Fibroblast of skin of abdomen (primary cell): ENCODE measurements at regions not wholly inside any gene's neighbourhood (a gene's known extent, or its start where the extent isn't known, plus 50 kb on each side); places are given as distances from the start of the nearest gene placed in this dataset.
"Not testable (repeated sequence)": the region's sequence is repeated elsewhere in the genome, so short reads cannot be mapped to it uniquely, and the experiment has no call there.

Experiments used
- DNase-seq: peaks from one replicate; pipeline ENCODE4 v3.0.0-alpha.2; 2013

- DNase-seq = not testable (repeated sequence)
These were observed 51.5 kb upstream of the CDC42EP3 start for GRCh38 chr2:37722971-37723370.

DNA sequence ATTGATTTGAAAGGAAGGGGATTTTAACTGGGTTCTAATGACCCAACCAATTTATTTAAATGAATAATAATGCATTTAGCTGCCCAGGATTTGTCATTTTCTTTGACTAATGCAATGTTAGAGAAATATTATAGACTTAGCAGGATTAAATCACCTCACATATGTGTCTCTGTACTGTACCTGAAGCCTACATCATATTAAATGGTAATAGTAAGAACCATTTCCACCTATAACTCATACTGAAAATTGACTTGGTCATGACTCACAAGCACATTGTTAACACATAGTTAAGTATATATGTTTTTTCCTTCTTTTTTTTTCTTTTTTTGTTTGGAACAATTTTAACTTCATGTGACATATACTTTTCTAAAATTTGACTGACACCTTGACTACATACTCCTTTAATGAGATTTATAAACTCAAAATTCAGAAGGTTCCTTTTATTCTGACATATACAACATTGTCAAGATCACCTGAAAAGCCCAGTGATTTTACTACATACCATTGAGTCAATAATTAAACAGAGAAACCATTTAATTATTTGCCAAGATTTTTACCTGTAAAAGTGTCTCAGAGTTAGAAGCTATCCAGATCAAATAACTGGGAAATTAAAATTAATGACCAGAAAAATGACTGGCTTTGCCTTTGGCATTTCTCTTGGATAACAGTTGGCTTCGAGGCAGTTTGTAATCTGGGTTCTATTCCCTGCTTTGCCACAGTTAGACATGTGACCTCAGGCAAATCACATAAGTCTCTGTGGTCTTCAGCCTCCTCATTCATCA lies 58.8 kb upstream of the CDC42EP3 start:
- DNase-seq = no peak

DNA sequence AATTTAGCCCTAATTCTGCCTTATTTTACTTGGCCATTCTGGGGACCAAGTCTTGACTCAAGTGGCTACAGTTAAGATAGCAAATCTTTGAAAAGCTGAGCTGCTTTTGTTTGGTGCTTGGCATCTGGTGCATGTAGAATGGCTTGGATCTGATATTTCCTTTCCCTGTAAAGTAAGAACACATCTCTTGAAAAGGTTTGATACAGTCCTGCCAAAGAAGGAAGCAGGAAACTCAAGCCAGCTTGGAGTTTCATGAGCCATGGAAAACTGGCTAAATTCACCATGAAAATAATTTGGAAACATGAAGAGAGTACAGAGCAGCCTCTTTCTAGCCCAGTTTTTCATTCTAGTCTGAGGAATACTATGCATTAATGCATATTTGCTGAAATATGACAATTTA lies 61.0 kb upstream of the CDC42EP3 start:
- DNase-seq = not testable (repeated sequence)

DNA sequence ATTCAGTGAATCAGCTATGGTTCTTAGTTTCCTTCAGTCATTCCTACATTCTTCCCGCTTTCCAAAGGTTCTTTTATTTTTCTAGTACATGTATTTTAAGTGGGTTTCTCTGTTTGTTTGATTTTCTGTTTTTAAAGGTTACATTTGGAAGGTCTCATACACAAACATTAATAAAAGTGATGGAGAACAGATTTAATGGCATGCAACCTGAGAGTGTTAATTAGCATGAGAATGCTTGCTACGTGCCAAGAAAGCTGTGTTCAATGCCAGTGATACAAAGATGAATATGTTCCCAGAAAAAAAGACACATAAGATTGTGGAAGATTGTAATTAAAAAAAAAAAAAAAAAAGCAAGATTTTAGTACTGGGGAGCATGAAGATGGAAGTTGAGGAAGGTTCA lies 61.8 kb upstream of the CDC42EP3 start:
- DNase-seq = no peak

DNA sequence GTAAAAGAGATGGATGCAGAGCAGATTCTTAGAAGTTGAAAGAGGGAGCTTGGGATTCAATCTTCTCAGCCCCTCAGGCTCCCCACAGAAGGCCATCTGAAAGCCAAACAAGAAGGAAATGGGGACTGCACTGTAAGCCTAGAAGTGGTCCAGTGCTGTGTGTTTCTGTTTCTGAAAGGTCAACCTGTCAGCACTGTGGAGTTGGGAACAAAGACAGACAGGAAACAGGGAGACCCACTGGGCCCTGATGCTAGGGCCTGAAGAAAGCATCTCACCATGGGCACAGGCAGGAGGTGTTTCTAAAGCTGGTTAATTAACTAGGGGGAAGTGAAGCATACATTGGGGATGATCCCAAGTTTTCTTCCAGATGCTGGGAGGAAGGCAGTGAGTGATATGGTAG lies 62.5 kb upstream of the CDC42EP3 start:
- DNase-seq = not testable (repeated sequence)

- DNase-seq = peak; percentile 88
These were observed 63.6 kb upstream of the CDC42EP3 start for GRCh38 chr2:37734891-37735523.

GRCh38 chr2:37735524-37735910 lies 64.1 kb upstream of the CDC42EP3 start:
- peak; percentile 56 for DNase-seq

DNA sequence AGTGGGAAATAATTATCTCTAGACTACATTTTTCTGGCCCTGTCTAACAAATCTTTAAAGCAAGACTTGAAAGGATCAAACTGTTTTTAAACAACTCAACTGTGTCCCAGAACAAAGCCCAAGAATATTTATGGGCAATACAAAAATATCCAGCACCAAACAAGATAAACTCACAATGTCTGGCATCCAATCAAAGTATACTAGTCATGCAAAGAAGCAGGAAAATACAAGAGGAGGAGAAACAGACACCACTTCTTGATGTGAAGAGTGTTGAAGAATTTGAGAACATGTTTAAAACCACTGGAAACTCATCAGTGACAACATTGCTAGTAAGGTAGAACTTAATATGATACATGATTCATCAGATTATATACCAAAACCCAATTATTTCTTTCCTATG lies 66.1 kb upstream of the CDC42EP3 start:
- peak; percentile 59 for DNase-seq

GRCh38 chr2:37738266-37738885 lies 66.9 kb upstream of the CDC42EP3 start:
- DNase-seq = no peak

DNA sequence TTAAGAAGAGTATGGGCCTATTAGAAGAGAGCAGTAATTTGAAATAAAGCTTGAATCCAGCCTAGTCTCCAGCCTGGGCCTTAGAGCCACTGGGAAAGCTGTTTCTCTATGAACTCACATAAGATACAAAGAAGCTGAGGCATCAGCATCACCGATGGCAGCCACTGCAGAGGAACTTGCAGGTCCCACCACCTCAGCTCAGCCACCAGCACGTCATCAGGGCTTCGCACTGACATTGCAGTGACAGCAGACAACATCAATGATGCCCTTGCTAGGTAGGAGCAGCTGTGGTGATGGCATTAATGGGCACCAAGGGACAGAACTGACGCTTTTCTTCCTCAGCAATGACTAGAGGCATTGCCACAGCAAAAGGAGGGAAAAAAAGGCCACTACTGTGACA lies 67.7 kb upstream of the CDC42EP3 start:
- DNase-seq = no peak

DNA sequence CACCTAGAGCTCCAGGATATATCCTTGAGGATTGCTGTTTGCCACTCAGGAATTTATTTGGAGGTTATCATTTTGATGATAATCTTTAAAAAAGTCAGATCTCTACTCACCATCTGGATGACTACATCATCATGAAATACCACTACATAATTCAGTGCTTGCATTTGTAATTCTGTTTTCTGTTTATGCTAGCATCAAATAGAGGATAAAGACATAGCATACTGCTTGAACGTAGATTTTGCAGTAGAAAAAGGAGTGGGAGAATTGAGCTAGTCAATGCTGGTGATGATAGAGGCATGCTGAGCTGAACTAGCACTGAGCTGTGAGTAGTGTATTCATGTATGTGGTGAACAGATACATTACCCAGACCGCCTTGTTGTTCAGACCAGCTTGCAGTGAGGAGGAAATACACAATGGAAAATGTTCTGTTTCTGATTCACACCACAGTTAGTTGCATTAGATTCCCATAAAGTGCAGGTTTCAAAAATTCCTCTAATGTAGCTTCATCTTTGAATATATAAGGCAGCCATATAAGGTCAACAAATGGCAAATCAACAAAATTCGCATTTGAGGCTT lies 68.8 kb upstream of the CDC42EP3 start:
- peak; percentile 82 for DNase-seq

GRCh38 chr2:37742286-37742685 lies 70.8 kb upstream of the CDC42EP3 start:
- peak; percentile 75 for DNase-seq

- DNase-seq = no peak
These were observed 72.6 kb upstream of the CDC42EP3 start for GRCh38 chr2:37744010-37744409.

DNA sequence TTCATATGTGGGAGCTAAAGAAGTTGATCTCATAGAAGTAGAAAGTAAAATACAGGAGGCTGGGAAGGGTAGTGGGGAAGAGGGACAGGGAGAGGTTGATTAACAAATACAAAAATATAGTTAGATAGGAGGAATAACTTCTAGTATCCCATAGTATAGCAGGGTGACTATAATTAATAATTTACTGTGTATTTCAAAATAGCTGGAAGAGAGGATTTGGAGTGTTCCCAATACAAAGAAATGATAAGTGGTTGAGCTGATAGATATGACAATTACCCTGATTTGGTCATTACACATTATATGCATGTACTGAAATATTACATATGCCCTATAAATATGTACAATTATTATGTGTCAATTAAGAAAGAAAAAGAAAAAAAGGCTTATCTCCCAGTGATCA lies 73.5 kb upstream of the CDC42EP3 start:
- DNase-seq = not testable (repeated sequence)

- DNase-seq = not testable (repeated sequence)
These were observed 74.6 kb upstream of the CDC42EP3 start for GRCh38 chr2:37746011-37746410.

DNA sequence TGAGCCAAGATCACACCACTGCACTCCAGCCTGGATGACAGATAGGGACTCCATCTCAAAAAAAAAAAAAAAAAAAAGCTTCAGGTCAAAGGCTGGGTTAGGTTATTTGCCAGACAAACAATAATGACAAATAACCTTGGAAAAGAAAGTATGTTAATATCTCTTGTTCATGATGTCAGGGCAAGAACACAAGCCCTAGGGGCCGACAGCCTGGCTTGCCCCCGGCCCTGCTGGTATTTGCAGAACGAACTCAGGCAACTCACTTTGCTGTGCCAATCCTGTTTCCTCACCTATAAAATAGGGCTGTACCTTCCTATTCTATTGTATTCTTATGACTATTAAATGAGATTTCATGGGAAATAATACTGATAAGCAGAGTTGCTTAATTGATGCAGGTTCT lies 75.4 kb upstream of the CDC42EP3 start:
- DNase-seq = no peak

GRCh38 chr2:37748541-37748940 lies 77.1 kb upstream of the CDC42EP3 start:
- DNase-seq = no peak

DNA sequence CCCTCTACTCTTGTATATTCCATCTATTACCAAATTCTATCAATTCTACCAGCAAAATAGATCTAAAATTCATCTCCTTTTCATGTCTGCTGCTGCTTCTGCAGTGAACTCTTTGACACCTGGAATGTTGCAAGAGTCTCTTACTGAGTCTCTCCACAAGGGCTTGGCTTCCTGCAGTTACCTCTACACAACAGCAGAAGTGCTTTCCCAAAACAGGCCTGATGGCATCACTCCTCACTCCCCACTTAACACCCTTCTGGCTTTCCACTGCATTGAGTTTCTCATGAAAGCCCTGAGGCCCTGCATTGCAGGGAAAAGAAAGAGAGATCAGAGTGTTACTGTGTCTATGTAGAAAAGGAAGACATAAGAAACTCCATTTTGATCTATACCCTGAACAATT lies 78.8 kb upstream of the CDC42EP3 start:
- DNase-seq = not testable (repeated sequence)

DNA sequence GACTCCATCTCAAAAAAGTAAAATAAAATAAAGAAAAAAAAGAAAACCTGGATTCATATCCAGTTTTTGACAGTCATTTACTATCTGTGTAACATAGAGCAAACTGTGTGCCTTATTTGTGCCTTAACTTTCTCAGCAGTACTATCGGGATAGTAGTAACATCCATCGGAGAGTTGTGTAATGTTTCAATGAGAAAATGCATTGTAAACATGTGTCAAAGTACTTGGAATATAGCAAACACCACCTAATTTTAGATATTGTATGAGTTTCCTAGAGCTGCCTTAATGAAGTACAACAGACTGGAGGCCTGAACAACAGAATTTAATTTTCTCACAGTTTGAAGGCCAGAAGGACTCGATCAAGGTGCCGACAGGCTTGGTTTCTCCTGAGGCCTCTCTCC lies 81.3 kb upstream of the CDC42EP3 start:
- DNase-seq = no peak

DNA sequence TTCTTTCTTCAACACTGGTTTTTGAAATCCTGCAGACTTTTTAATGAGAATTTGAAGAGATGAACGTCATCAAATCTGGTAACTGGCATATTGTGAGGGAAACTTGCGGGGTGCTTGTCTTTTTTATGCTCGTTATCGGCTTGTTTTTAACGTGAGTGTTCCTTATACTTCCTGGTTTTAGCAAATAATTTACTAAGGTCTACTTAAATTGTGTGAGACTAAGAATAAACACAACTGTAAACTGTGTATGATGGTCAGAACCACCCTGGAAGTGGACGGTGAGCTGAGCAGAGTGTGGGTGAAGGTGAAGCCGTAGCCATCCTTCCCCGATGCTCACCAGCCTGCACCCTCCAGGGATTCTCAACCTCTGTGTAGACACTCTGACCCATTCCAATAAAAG lies 82.3 kb upstream of the CDC42EP3 start:
- DNase-seq = no peak

- not testable (repeated sequence) for DNase-seq
These were observed 84.6 kb upstream of the CDC42EP3 start for GRCh38 chr2:37755961-37756559.

DNA sequence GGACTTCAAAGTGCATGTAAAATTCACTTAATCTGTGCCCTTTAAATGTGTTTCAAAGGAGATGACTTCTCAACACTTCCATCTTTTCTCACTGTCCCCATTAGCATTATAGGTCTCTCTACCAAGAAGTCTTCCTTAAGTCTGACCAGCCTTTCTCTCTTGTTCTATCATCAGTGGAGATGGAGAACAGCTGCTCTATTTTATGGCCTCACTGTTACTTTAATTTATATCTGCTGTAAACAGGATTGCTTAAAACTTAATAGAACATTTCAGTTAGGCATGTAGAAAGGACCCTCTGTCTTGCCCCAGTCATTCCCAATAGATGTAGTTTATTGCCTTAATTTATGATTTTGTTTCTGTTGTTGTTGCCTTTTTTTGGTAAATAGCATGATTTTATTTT lies 86.0 kb upstream of the CDC42EP3 start:
- DNase-seq = not testable (repeated sequence)

DNA sequence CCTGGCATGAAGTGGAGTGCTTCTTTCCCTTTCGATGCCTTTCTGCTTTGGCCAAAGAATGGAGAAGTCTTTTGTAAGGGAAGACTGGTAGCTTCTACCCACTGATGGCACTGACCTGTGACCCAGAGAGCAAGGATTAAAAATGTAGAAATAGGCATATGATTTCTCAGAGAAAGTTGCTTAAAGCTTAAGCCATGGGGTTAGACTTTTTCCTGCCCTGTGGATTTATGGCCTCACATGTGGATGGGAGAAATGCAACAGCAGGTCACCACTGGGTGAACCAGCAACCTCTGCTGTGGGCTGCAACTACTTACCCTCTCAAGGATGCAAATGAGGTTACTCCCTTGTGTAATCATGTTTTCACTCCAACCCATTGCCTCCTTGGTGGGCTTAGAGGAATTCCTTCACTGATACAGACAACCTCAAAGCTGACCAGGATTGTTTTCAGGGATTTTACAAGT lies 86.7 kb upstream of the CDC42EP3 start:
- DNase-seq = not testable (repeated sequence)
